Adrenal gland (tissue), 5 donors: ENCODE measurements at regions not wholly inside any gene's neighbourhood (a gene's known extent, or its start where the extent isn't known, plus 50 kb on each side); places are given as distances from the start of the nearest gene placed in this dataset.

Experiments
- CTCF ChIP-seq, 6 experiments: fragments of 450-650 bp in 4 of 6; fragments of 200-600 bp in 2 of 6; sonication (generic) in 1 of 6; IDR thresholded peaks; 1 replicate in 5 of 6; 2 replicates in 1 of 6; pipeline versions ENCODE4 v1.5.1 to v1.8.0; 2016 to 2021; ENCODE audit warnings: antibody characterized with exemption in 6 of 6, mild to moderate bottlenecking in 2 of 6, moderate library complexity in 1 of 6
- POLR2A ChIP-seq, 2 donors: fragments of 450-650 bp; IDR thresholded peaks; one replicate each; pipeline ENCODE4 v1.6.1; 2017; ENCODE audit warnings: antibody characterized with exemption in 2 of 2, mild to moderate bottlenecking in 2 of 2, moderate library complexity in 1 of 2
- donor health status: DM: no; HTN: no; CAD: no.

- TF ChIP-seq CTCF (IDR thresholded peaks at IDR 0.05), result no peak
- TF ChIP-seq POLR2A (IDR thresholded peaks at IDR 0.05), result no peak
Observed at GRCh38 chr3:187445356-187445755, 77.2 kb downstream of the RTP4 start.
